HG03558 (cell line): ENCODE measurements at regions not wholly inside any gene's neighbourhood (a gene's known extent, or its start where the extent isn't known, plus 50 kb on each side); places are given as distances from the start of the nearest gene placed in this dataset.

Source experiments
- ATAC-seq: cut with Tn5 transposase; IDR thresholded peaks from one replicate; pipeline ENCODE4 v1.9.1; 2021; ENCODE audit warnings: moderate number of reproducible peaks; ENCODE audit not compliant: unreplicated experiment; ENCODE audit errors: extremely low read depth

- ATAC-seq: no peak
Measured at GRCh38 chr4:137648531-137648930, 116.2 kb upstream of the PCDH18 start.

GRCh38 chr4:137647375-137647774 is 115.1 kb upstream of the PCDH18 start:
- ATAC-seq: peak; percentile 51

- no peak for ATAC-seq
Measured at GRCh38 chr4:137644201-137644600, 111.9 kb upstream of the PCDH18 start.

DNA sequence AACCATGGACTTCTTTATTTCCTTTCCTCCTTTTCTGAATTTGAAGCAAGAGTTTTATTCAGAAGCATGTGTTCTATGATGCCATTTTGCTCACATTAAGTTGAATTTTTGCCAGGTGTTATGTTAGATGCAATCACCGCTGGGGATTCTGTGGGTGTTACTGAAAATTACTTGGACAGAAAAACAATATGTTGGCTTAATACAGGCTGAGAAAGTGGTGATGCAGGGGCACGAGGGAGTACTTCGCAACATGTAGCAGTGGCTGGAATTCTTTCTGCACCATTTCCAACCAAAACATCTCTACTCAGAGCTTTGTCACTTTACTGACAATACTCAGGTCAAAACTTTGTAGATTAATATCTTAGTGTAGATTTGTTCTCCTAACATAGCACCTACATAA is 109.2 kb upstream of the PCDH18 start:
- no peak for ATAC-seq

DNA sequence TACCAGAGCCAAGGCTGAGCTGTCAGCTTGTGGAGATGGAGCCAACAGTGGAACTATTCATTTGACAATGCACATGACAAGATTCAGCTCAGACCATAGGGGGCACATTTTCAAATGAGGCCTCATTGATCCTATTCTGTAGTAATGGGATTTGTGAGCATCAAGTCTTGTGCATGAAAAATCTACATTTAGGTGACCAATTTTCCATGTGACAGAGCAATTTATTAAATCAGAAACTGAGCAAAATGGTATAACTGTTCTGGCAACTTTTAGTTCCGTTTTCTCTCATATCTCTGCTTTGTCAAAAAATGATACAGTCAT is 108.5 kb upstream of the PCDH18 start:
- ATAC-seq: no peak

GRCh38 chr4:137640156-137640837 is 108.0 kb upstream of the PCDH18 start:
- no peak for ATAC-seq

GRCh38 chr4:137638934-137639333 is 106.6 kb upstream of the PCDH18 start:
- no peak for ATAC-seq

GRCh38 chr4:137635601-137636000 is 103.3 kb upstream of the PCDH18 start:
- no peak for ATAC-seq

- no peak for ATAC-seq
Measured at GRCh38 chr4:137635108-137635507, 102.8 kb upstream of the PCDH18 start.

DNA sequence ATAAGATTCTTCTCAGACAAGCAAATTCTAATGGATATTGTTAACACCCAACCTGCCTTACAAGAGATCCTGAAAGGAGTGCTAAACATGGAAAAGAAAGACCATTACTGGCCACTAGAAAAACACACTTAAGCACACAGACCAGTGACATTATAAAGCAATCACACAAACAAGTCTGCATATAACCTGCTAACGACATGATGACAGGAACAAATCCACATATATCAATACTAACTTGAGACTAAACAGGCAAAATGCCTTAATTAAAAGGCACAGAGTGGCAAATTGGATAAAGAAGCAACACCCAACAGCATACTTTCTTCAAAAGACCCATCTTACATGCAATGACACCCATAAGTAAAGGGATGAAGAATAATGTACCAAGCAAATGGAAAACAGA is 100.5 kb upstream of the PCDH18 start:
- ATAC-seq: no peak

GRCh38 chr4:137631605-137632004 is 99.3 kb upstream of the PCDH18 start:
- no peak for ATAC-seq

GRCh38 chr4:137630252-137630651 is 98.0 kb upstream of the PCDH18 start:
- no peak for ATAC-seq

- no peak for ATAC-seq
Measured at GRCh38 chr4:137627739-137628460, 95.6 kb upstream of the PCDH18 start.

DNA sequence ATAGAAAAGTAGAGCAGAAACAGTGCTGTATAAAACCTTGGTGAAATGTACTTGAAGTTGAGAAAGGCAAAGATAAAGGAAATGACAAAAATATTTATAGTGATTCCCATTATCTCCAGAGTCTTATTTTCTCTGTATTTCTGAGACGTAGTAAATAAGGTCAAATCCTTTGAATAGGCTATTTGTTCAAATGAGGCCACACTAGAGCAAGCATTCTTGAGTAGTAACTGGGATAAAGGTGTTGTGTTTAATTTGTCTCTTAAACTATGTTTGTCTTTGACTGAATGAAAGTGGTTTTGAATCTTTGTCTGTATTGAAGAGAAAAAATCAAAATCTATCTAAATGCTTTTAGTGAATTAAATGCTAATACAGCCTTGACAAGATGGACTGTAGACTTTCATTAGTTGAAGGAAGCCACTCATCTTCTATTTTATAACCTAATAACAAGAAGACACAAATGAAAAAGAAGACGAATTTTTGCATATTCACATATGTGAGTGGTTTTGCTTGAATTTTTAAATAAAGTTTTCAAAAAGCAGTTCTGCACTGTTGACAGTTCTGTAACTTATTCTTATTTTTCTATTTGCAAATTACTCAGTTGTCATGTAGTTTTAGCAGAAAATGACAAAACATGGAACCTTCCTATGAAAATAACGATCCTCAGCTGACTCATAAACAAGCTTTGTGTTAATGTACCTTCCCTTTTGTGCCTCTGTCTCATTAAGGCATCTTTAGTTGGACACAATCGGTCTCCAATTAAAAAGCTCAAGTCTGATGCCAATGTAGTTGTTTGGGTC is 94.8 kb upstream of the PCDH18 start:
- ATAC-seq: no peak

DNA sequence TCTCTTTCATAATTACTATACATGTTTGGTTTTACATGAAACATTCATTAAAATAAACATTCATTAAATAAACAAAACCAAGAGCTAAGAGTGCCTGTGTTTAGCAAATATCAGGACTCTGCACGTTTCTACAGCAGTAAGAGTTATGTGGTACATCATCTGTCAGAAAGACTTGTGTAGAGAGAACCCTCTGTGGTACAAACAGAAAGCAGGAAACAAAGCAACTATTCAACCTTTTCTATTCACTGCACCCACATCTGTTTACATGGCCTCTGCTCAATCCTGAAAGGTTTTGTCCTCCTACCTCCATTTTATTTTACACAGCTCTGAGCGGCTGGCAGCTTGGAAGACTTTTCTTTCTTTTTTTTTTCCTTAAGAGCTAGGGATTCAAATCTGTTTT is 90.7 kb upstream of the PCDH18 start:
- ATAC-seq: no peak

- ATAC-seq: no peak
Measured at GRCh38 chr4:137621056-137621455, 88.8 kb upstream of the PCDH18 start.

GRCh38 chr4:137614491-137614890 is 82.2 kb upstream of the PCDH18 start:
- no peak for ATAC-seq

GRCh38 chr4:137611998-137612700 is 79.9 kb upstream of the PCDH18 start:
- no peak for ATAC-seq

- ATAC-seq: no peak
Measured at GRCh38 chr4:137610960-137611359, 78.7 kb upstream of the PCDH18 start.

DNA sequence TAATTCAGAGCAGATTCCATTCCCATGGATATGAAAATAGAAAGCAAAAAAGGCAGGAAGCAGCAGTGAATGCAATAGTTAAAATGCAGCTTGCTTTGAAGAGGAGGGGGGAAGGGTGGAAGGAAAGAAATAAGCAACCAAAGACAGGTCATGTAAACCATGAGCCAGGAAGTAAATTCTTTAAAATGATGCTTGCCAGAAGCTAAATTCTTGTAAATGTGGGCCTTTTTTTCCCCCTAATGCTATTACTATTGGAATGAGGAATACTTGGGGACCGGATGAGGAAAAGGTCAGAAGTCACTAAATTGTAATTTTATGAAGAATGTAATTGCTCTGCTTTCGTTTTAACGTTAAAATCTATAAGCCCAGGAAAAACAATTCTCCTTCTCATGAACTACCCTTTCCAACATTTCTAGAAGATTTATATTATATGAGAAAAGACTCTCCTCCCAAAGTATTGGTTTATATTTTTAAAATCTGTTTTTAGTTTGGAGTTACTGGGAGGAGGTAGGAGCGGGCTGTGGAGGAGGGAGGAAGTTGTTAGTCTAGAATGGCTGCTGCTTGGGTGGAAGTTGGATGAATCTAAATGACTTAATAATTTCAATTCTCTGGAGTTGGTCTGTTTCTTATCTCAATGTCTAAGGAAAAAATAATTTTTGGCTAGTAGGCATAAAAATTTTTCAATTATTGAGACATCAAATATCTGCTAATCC is 77.6 kb upstream of the PCDH18 start:
- ATAC-seq: no peak
